Osteocyte (in vitro differentiated cells): ENCODE measurements at regions not wholly inside any gene's neighbourhood (a gene's known extent, or its start where the extent isn't known, plus 50 kb on each side); places are given as distances from the start of the nearest gene placed in this dataset.

Experiments
- DNase-seq: peaks from one replicate; pipeline ENCODE4 v3.0.0; 2021; ENCODE audit warnings: mixed read lengths; ENCODE audit not compliant: unreplicated experiment; ENCODE audit errors: extremely low spot score
- H3K27ac Mint-ChIP-seq: one replicate; pipeline ENCODE4 v1.8.0; 2021; ENCODE audit warnings: mild to moderate bottlenecking, mixed read lengths; ENCODE audit not compliant: unreplicated experiment
- H3K27me3 Mint-ChIP-seq: one replicate; pipeline ENCODE4 v1.8.0; 2021; ENCODE audit warnings: mixed read lengths; ENCODE audit not compliant: unreplicated experiment
- H3K36me3 Mint-ChIP-seq: one replicate; pipeline ENCODE4 v1.8.0; 2021; ENCODE audit warnings: mixed read lengths; ENCODE audit not compliant: unreplicated experiment
- H3K4me1 Mint-ChIP-seq: one replicate; pipeline ENCODE4 v1.8.0; 2021; ENCODE audit warnings: mixed read lengths; ENCODE audit not compliant: unreplicated experiment
- H3K4me3 Mint-ChIP-seq: one replicate; pipeline ENCODE4 v1.8.0; 2021; ENCODE audit warnings: mild to moderate bottlenecking, moderate library complexity, mixed read lengths; ENCODE audit not compliant: unreplicated experiment
- H3K9me3 Mint-ChIP-seq: one replicate; pipeline ENCODE4 v1.8.0; 2021; ENCODE audit warnings: mixed read lengths; ENCODE audit not compliant: unreplicated experiment
- CTCF ChIP-seq: fragments of 200-600 bp; sonication (generic); IDR thresholded peaks from 2 replicates; pipeline ENCODE4 v1.5.0; 2021; ENCODE audit warnings: antibody characterized with exemption, mild to moderate bottlenecking, moderate library complexity

GRCh38 chr9:129513282-129513681 lies 107.6 kb downstream of the C9orf50 start:
- H3K27me3 Mint-ChIP-seq: no peaks in the 10 kb centered on the region
- H3K4me3 Mint-ChIP-seq: no peak overlapping the region
- no peaks in the 10 kb centered on the region for H3K36me3 Mint-ChIP-seq
- no peak overlapping the region for H3K27ac Mint-ChIP-seq
- TF ChIP-seq CTCF: no peak
- H3K4me1 Mint-ChIP-seq: peaks cover 10% of the 10 kb centered on the region
- peaks cover 19% of the 10 kb centered on the region for H3K9me3 Mint-ChIP-seq
- DNase-seq: no peak

- H3K4me3 Mint-ChIP-seq: no peak overlapping the region
- H3K27me3 Mint-ChIP-seq: no peaks in the 10 kb centered on the region
- no peak overlapping the region for H3K27ac Mint-ChIP-seq
- TF ChIP-seq CTCF: no peak
- no peak for DNase-seq
- H3K36me3 Mint-ChIP-seq: no peaks in the 10 kb centered on the region
- peaks cover 21% of the 10 kb centered on the region for H3K4me1 Mint-ChIP-seq
- H3K9me3 Mint-ChIP-seq: peaks cover 19% of the 10 kb centered on the region
Observed at GRCh38 chr9:129511285-129511900, 109.5 kb downstream of the C9orf50 start.

- H3K36me3 Mint-ChIP-seq: no peaks in the 10 kb centered on the region
- H3K27ac Mint-ChIP-seq: peak overlapping the region; percentile 60
- peaks cover 19% of the 10 kb centered on the region for H3K9me3 Mint-ChIP-seq
- no peak for TF ChIP-seq CTCF
- H3K27me3 Mint-ChIP-seq: no peaks in the 10 kb centered on the region
- DNase-seq: no peak
- no peak overlapping the region for H3K4me3 Mint-ChIP-seq
- H3K4me1 Mint-ChIP-seq: peaks cover 28% of the 10 kb centered on the region
Observed at GRCh38 chr9:129509533-129509928, 111.4 kb downstream of the C9orf50 start.

GRCh38 chr9:129507805-129508204 lies 113.1 kb downstream of the C9orf50 start:
- TF ChIP-seq CTCF: no peak
- H3K27ac Mint-ChIP-seq: no peak overlapping the region
- H3K36me3 Mint-ChIP-seq: no peaks in the 10 kb centered on the region
- H3K4me1 Mint-ChIP-seq: peaks cover 36% of the 10 kb centered on the region
- H3K9me3 Mint-ChIP-seq: peaks cover 11% of the 10 kb centered on the region
- no peak overlapping the region for H3K4me3 Mint-ChIP-seq
- DNase-seq: no peak
- no peaks in the 10 kb centered on the region for H3K27me3 Mint-ChIP-seq

GRCh38 chr9:129506892-129507291 lies 114.0 kb downstream of the C9orf50 start:
- Mint-ChIP-seq H3K27ac (peak overlapping the region; percentile 24), H3K4me3 (no peak overlapping the region), H3K9me3 (peaks cover 11% of the 10 kb centered on the region), H3K27me3 (no peaks in the 10 kb centered on the region), H3K4me1 (peaks cover 41% of the 10 kb centered on the region), H3K36me3 (no peaks in the 10 kb centered on the region)
- no peak for TF ChIP-seq CTCF
- DNase-seq: no peak
